BLaER1 (cell line): ENCODE measurements at regions not wholly inside any gene's neighbourhood (a gene's known extent, or its start where the extent isn't known, plus 50 kb on each side); places are given as distances from the start of the nearest gene placed in this dataset.
"Not testable (repeated sequence)": the region's sequence is repeated elsewhere in the genome, so short reads cannot be mapped to it uniquely, and the experiment has no call there.

Source experiments
- H3K27ac ChIP-seq: shearing (Covaris generic); formaldehyde crosslinking; 2 replicates; pipeline ENCODE4 v1.8.1; 2022
- H3K27me3 ChIP-seq: shearing (Covaris generic); formaldehyde crosslinking; 2 replicates; pipeline ENCODE4 v1.8.1; 2022
- H3K36me3 ChIP-seq: shearing (Covaris generic); formaldehyde crosslinking; 2 replicates; pipeline ENCODE4 v1.8.1; 2022
- H3K4me1 ChIP-seq: shearing (Covaris generic); formaldehyde crosslinking; 2 replicates; pipeline ENCODE4 v1.8.1; 2022
- H3K4me2 ChIP-seq: shearing (Covaris generic); formaldehyde crosslinking; 2 replicates; pipeline ENCODE4 v1.8.1; 2022
- H3K4me3 ChIP-seq: shearing (Covaris generic); formaldehyde crosslinking; 2 replicates; pipeline ENCODE4 v1.8.1; 2022
- H3K9ac ChIP-seq: shearing (Covaris generic); formaldehyde crosslinking; 2 replicates; pipeline ENCODE4 v1.8.1; 2022
- H3K9me3 ChIP-seq: shearing (Covaris generic); formaldehyde crosslinking; 2 replicates; pipeline ENCODE4 v1.8.1; 2022
- H4K20me1 ChIP-seq: shearing (Covaris generic); formaldehyde crosslinking; 2 replicates; pipeline ENCODE4 v1.8.1; 2022
- Cebpa-rat ChIP-seq: shearing (Covaris generic); IDR thresholded peaks from 2 replicates; pipeline ENCODE4 v1.8.1; 2022

- peaks cover 13% of the 10 kb centered on the region for H3K9me3 ChIP-seq
- no peak overlapping the region for H3K9ac ChIP-seq
- no peak overlapping the region for H3K4me2 ChIP-seq
- H3K36me3 ChIP-seq = no peaks in the 10 kb centered on the region
- no peaks in the 10 kb centered on the region for H4K20me1 ChIP-seq
- no peak for TF ChIP-seq Cebpa-rat
- H3K27me3 ChIP-seq = no peaks in the 10 kb centered on the region
- no peak overlapping the region for H3K4me3 ChIP-seq
- no peak overlapping the region for H3K27ac ChIP-seq
- H3K4me1 ChIP-seq = no peaks in the 10 kb centered on the region
Measured at GRCh38 chr6:121733234-121733633, 297.8 kb downstream of the GJA1 start.

GRCh38 chr6:121740188-121740587 lies 304.7 kb downstream of the GJA1 start:
- H3K4me2 ChIP-seq, H3K36me3 ChIP-seq, H3K27ac ChIP-seq, H3K4me3 ChIP-seq, H3K9ac ChIP-seq, H3K9me3 ChIP-seq, H4K20me1 ChIP-seq, H3K27me3 ChIP-seq, H3K4me1 ChIP-seq: not testable (repeated sequence)

GRCh38 chr6:121743691-121744090 lies 308.2 kb downstream of the GJA1 start:
- no peak for TF ChIP-seq Cebpa-rat
- Histone ChIP-seq H3K9me3 (no peaks in the 10 kb centered on the region), H3K4me1 (no peaks in the 10 kb centered on the region), H3K27me3 (no peaks in the 10 kb centered on the region), H3K4me2 (no peak overlapping the region), H4K20me1 (no peaks in the 10 kb centered on the region), H3K4me3 (no peak overlapping the region), H3K36me3 (no peaks in the 10 kb centered on the region), H3K9ac (no peak overlapping the region), H3K27ac (no peak overlapping the region)

GRCh38 chr6:121748376-121748775 lies 312.9 kb downstream of the GJA1 start:
- H3K4me2 ChIP-seq = no peak overlapping the region
- no peak overlapping the region for H3K27ac ChIP-seq
- no peaks in the 10 kb centered on the region for H3K4me1 ChIP-seq
- H3K36me3 ChIP-seq = no peaks in the 10 kb centered on the region
- no peak overlapping the region for H3K4me3 ChIP-seq
- H3K27me3 ChIP-seq = no peaks in the 10 kb centered on the region
- no peaks in the 10 kb centered on the region for H3K9me3 ChIP-seq
- no peaks in the 10 kb centered on the region for H4K20me1 ChIP-seq
- no peak for TF ChIP-seq Cebpa-rat
- H3K9ac ChIP-seq = no peak overlapping the region

- H4K20me1 ChIP-seq = no peaks in the 10 kb centered on the region
- no peak overlapping the region for H3K9ac ChIP-seq
- no peaks in the 10 kb centered on the region for H3K27me3 ChIP-seq
- no peaks in the 10 kb centered on the region for H3K36me3 ChIP-seq
- H3K4me3 ChIP-seq = no peak overlapping the region
- no peaks in the 10 kb centered on the region for H3K4me1 ChIP-seq
- no peak overlapping the region for H3K27ac ChIP-seq
- TF ChIP-seq Cebpa-rat = no peak
- H3K4me2 ChIP-seq = no peak overlapping the region
- no peaks in the 10 kb centered on the region for H3K9me3 ChIP-seq
Measured at GRCh38 chr6:121748850-121749249, 313.4 kb downstream of the GJA1 start.

- Histone ChIP-seq H3K9ac (no peak overlapping the region), H3K4me1 (no peaks in the 10 kb centered on the region), H4K20me1 (no peaks in the 10 kb centered on the region), H3K36me3 (no peaks in the 10 kb centered on the region), H3K4me3 (no peak overlapping the region), H3K4me2 (no peak overlapping the region), H3K27me3 (no peaks in the 10 kb centered on the region), H3K9me3 (0 out of 2 replicates have a peak, but pooled peaks cover 3% of the 10 kb centered on the region), H3K27ac (no peak overlapping the region)
- TF ChIP-seq Cebpa-rat = no peak
Measured at GRCh38 chr6:121755485-121755884, 320.0 kb downstream of the GJA1 start.

GRCh38 chr6:121756666-121757065 lies 321.2 kb downstream of the GJA1 start:
- Histone ChIP-seq H3K4me2 (no peak overlapping the region), H3K27me3 (no peaks in the 10 kb centered on the region), H4K20me1 (no peaks in the 10 kb centered on the region), H3K4me1 (no peaks in the 10 kb centered on the region), H3K27ac (no peak overlapping the region), H3K36me3 (no peaks in the 10 kb centered on the region), H3K4me3 (no peak overlapping the region), H3K9ac (no peak overlapping the region), H3K9me3 (0 out of 2 replicates have a peak, but pooled peaks cover 3% of the 10 kb centered on the region)
- TF ChIP-seq Cebpa-rat = no peak

GRCh38 chr6:121759370-121759769 lies 323.9 kb downstream of the GJA1 start:
- Histone ChIP-seq H3K4me3 (no peak overlapping the region), H3K9me3 (0 out of 2 replicates have a peak, but pooled peaks cover 6% of the 10 kb centered on the region), H3K9ac (no peak overlapping the region), H3K27ac (no peak overlapping the region), H4K20me1 (no peaks in the 10 kb centered on the region), H3K4me2 (no peak overlapping the region), H3K4me1 (no peaks in the 10 kb centered on the region), H3K27me3 (no peaks in the 10 kb centered on the region), H3K36me3 (no peaks in the 10 kb centered on the region)
- TF ChIP-seq Cebpa-rat = no peak

- H3K27me3 ChIP-seq = no peaks in the 10 kb centered on the region
- no peak overlapping the region for H3K4me3 ChIP-seq
- 0 out of 2 replicates have a peak, but pooled peaks cover 6% of the 10 kb centered on the region for H3K9me3 ChIP-seq
- no peak overlapping the region for H3K27ac ChIP-seq
- no peaks in the 10 kb centered on the region for H4K20me1 ChIP-seq
- H3K4me1 ChIP-seq = no peaks in the 10 kb centered on the region
- no peak overlapping the region for H3K4me2 ChIP-seq
- H3K9ac ChIP-seq = no peak overlapping the region
- no peaks in the 10 kb centered on the region for H3K36me3 ChIP-seq
- no peak for TF ChIP-seq Cebpa-rat
Measured at GRCh38 chr6:121760191-121760590, 324.7 kb downstream of the GJA1 start.

- no peak for TF ChIP-seq Cebpa-rat
- Histone ChIP-seq H3K27ac (no peak overlapping the region), H3K4me1 (no peaks in the 10 kb centered on the region), H3K9ac (no peak overlapping the region), H3K36me3 (no peaks in the 10 kb centered on the region), H3K9me3 (0 out of 2 replicates have a peak, but pooled peaks cover 6% of the 10 kb centered on the region), H3K4me3 (no peak overlapping the region), H3K4me2 (no peak overlapping the region), H4K20me1 (no peaks in the 10 kb centered on the region), H3K27me3 (no peaks in the 10 kb centered on the region)
Measured at GRCh38 chr6:121760745-121761144, 325.3 kb downstream of the GJA1 start.

- no peaks in the 10 kb centered on the region for H4K20me1 ChIP-seq
- H3K9me3 ChIP-seq = 0 out of 2 replicates have a peak, but pooled peaks cover 6% of the 10 kb centered on the region
- no peak overlapping the region for H3K27ac ChIP-seq
- H3K4me3 ChIP-seq = no peak overlapping the region
- H3K27me3 ChIP-seq = no peaks in the 10 kb centered on the region
- H3K4me1 ChIP-seq = no peaks in the 10 kb centered on the region
- no peak overlapping the region for H3K4me2 ChIP-seq
- TF ChIP-seq Cebpa-rat = no peak
- no peak overlapping the region for H3K9ac ChIP-seq
- no peaks in the 10 kb centered on the region for H3K36me3 ChIP-seq
Measured at GRCh38 chr6:121764493-121764892, 329.0 kb downstream of the GJA1 start.
